Kidney glomerular epithelial cell (primary cell): ENCODE measurements at regions not wholly inside any gene's neighbourhood (a gene's known extent, or its start where the extent isn't known, plus 50 kb on each side); places are given as distances from the start of the nearest gene placed in this dataset.
"Not testable (repeated sequence)": the region's sequence is repeated elsewhere in the genome, so short reads cannot be mapped to it uniquely, and the experiment has no call there.

Experiments
- DNase-seq: peaks from one replicate; lab custom pipeline; 2025; lab: John Stamatoyannopoulos, UW

GRCh38 chr4:72205298-72205697, 173.5 kb downstream of the NPFFR2 start:
- no peak for DNase-seq

- DNase-seq: no peak
Observed at GRCh38 chr4:72205831-72206230, 174.0 kb downstream of the NPFFR2 start.

GRCh38 chr4:72207196-72207595, 175.4 kb downstream of the NPFFR2 start:
- DNase-seq: no peak

GRCh38 chr4:72208421-72209075, 176.7 kb downstream of the NPFFR2 start:
- no peak for DNase-seq

GRCh38 chr4:72209600-72209999, 177.8 kb downstream of the NPFFR2 start:
- peak; percentile 18 for DNase-seq

- not testable (repeated sequence) for DNase-seq
Observed at GRCh38 chr4:72213763-72214162, 182.0 kb downstream of the NPFFR2 start.

- DNase-seq: no peak
Observed at GRCh38 chr4:72215198-72215597, 183.4 kb downstream of the NPFFR2 start.

- no peak for DNase-seq
Observed at GRCh38 chr4:72216539-72217277, 184.9 kb downstream of the NPFFR2 start.

GRCh38 chr4:72218953-72219352, 187.2 kb downstream of the NPFFR2 start:
- peak; percentile 3 for DNase-seq
